ENCODE measurements at regions not wholly inside any gene's neighbourhood (a gene's known extent, or its start where the extent isn't known, plus 50 kb on each side); places are given as distances from the start of the nearest gene placed in this dataset.

- TF ChIP-seq CTCF (IDR thresholded peaks at IDR 0.05) = no peak
- TF ChIP-seq POLR2AphosphoS5 (IDR thresholded peaks at IDR 0.05; ENCODE audit: low read depth, low read length) = no peak
- TF ChIP-seq REST (IDR thresholded peaks at IDR 0.05; ENCODE audit: insufficient read depth in 1 of 2, low read depth in 2 of 2, low read length in 1 of 2) = no peak
- ChIA-PET POLR2A (no interaction called here), CTCF (no interaction called here)
- in situ Hi-C loops (cut with HindIII; ENCODE audit: low pct_unique_long_range_greater_than_20kb, low sequenced_read_pairs) (no loop called here), intact Hi-C loops (cut with micrococcal nuclease; ENCODE audit: unreplicated experiment) (no loop called here)
- Histone ChIP-seq H3K27ac (ENCODE audit: low read length) (no peak overlapping the region), H3K9me3 (ENCODE audit: control insufficient read depth, insufficient read depth, low read depth, low read length) (no peaks in the 10 kb centered on the region), H3K4me1 (ENCODE audit: control insufficient read depth, insufficient read depth, low read length) (no peaks in the 10 kb centered on the region; the same call in 1 of the 2 replicates), H3K4me3 (ENCODE audit: low read depth in 2 of 2, low read length in 2 of 2) (no peak overlapping the region), H3K27me3 (ENCODE audit: control insufficient read depth, insufficient read depth, low read length) (no peaks in the 10 kb centered on the region; the same call in 1 of the 2 replicates), H3K36me3 (ENCODE audit: control insufficient read depth, insufficient read depth, low read length) (no peaks in the 10 kb centered on the region)
- no TSS peak for BruUV-seq (replicated peaks)
- no peak for ATAC-seq
- no peak for DNase-seq (ENCODE audit: low read depth, low spot score)
These were observed 1214.0 kb downstream of the BRD1 start for GRCh38 chr22:48613566-48614200.

GRCh38 chr22:48612077-48612995 is 1215.3 kb downstream of the BRD1 start:
- ATAC-seq = no peak
- no TSS peak for BruUV-seq (replicated peaks)
- H3K4me1 ChIP-seq (ENCODE audit: control insufficient read depth, insufficient read depth, low read length) = no peaks in the 10 kb centered on the region
- no peak for DNase-seq (ENCODE audit: low read depth, low spot score)
- H3K9me3 ChIP-seq (ENCODE audit: control insufficient read depth, insufficient read depth, low read depth, low read length) = no peaks in the 10 kb centered on the region
- H3K4me3 ChIP-seq (ENCODE audit: low read depth in 2 of 2, low read length in 2 of 2) = no peak overlapping the region
- H3K27me3 ChIP-seq (ENCODE audit: control insufficient read depth, insufficient read depth, low read length) = no peaks in the 10 kb centered on the region; the same call in 1 of the 2 replicates
- CTCF ChIA-PET = no interaction called here
- TF ChIP-seq POLR2AphosphoS5 (IDR thresholded peaks at IDR 0.05; ENCODE audit: low read depth, low read length) = no peak
- TF ChIP-seq REST (IDR thresholded peaks at IDR 0.05; ENCODE audit: insufficient read depth in 1 of 2, low read depth in 2 of 2, low read length in 1 of 2) = no peak
- TF ChIP-seq CTCF (IDR thresholded peaks at IDR 0.05) = no peak
- TF ChIP-seq SIN3A (IDR thresholded peaks at IDR 0.05; ENCODE audit: borderline replicate concordance, insufficient read depth, low read depth, low read length) = no peak
- no peak for TF ChIP-seq TCF7L2 (IDR thresholded peaks at IDR 0.05; ENCODE audit: low read depth, low read length)
- H3K27ac ChIP-seq (ENCODE audit: low read length) = no peak overlapping the region
- H3K36me3 ChIP-seq (ENCODE audit: control insufficient read depth, insufficient read depth, low read length) = no peaks in the 10 kb centered on the region
- POLR2A ChIA-PET = no interaction called here
- intact Hi-C loops (cut with micrococcal nuclease; ENCODE audit: unreplicated experiment) (no loop called here), in situ Hi-C loops (cut with HindIII; ENCODE audit: low pct_unique_long_range_greater_than_20kb, low sequenced_read_pairs) (no loop called here)

All from Panc1 (cell line).